BLaER1 treated with 17β-estradiol and CSF1 and Interleukin-3, amounts not matched to agents 10 nM and 100 nM (cell line): ENCODE measurements at regions not wholly inside any gene's neighbourhood (a gene's known extent, or its start where the extent isn't known, plus 50 kb on each side); places are given as distances from the start of the nearest gene placed in this dataset.

Experiments used
- H3K27ac ChIP-seq, 11 experiments: shearing (Covaris generic); formaldehyde crosslinking; 2 replicates each; pipeline ENCODE4 v1.8.1; 2022
- H3K27me3 ChIP-seq, 11 experiments: shearing (Covaris generic); formaldehyde crosslinking; 2 replicates each; pipeline ENCODE4 v1.8.1; 2022
- H3K36me3 ChIP-seq, 11 experiments: shearing (Covaris generic); formaldehyde crosslinking; 2 replicates each; pipeline ENCODE4 v1.8.1; 2022
- H3K4me1 ChIP-seq, 10 experiments: shearing (Covaris generic); formaldehyde crosslinking; 2 replicates each; pipeline ENCODE4 v1.8.1; 2022
- H3K4me2 ChIP-seq, 11 experiments: shearing (Covaris generic); formaldehyde crosslinking; 2 replicates each; pipeline ENCODE4 v1.8.1; 2022
- H3K4me3 ChIP-seq, 10 experiments: shearing (Covaris generic); formaldehyde crosslinking; 2 replicates each; pipeline ENCODE4 v1.8.1; 2022
- H3K9ac ChIP-seq, 11 experiments: shearing (Covaris generic); formaldehyde crosslinking; 2 replicates each; pipeline ENCODE4 v1.8.1; 2022
- H3K9me3 ChIP-seq, 11 experiments: shearing (Covaris generic); formaldehyde crosslinking; replicated peaks in 1 of 11; 2 replicates each; pipeline ENCODE4 v1.8.1; 2022
- H4K20me1 ChIP-seq, 11 experiments: shearing (Covaris generic); formaldehyde crosslinking; 2 replicates each; pipeline ENCODE4 v1.8.1; 2022
- Cebpa-rat ChIP-seq, 11 experiments: shearing (Covaris generic); IDR thresholded peaks; 2 replicates each; pipeline ENCODE4 v1.8.1; 2022

DNA sequence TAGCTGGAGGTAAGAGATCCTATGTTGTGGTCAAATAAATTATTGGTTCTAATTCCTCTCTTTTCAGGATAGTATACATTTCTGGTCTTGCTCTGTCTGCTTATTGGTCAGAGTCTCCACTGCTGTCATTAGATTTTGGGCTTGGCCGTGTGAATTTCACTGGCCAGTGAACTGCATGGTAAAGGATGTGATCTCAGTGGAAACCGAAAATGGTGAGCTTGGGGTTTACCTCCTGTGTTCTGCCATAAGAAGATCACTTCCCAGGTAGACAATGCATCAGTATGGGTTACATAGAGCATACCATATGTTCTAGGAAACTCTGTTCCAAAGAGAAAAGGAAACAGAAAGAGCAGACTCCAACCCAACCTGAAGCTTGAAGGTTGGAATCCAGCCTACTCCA is 1123.3 kb upstream of the B3GALT2 start:
- H3K27ac ChIP-seq, result no peak overlapping the region
- no peak overlapping the region for H3K4me3 ChIP-seq
- no peaks in the 10 kb centered on the region for H3K9me3 ChIP-seq
- H3K36me3 ChIP-seq, result no peaks in the 10 kb centered on the region
- no peaks in the 10 kb centered on the region for H3K4me1 ChIP-seq
- H3K9ac ChIP-seq, result no peak overlapping the region
- H3K27me3 ChIP-seq, result no peaks in the 10 kb centered on the region
- no peak for TF ChIP-seq Cebpa-rat (IDR thresholded peaks at IDR 0.05)
- no peak overlapping the region for H3K4me2 ChIP-seq
- H4K20me1 ChIP-seq, result no peaks in the 10 kb centered on the region

DNA sequence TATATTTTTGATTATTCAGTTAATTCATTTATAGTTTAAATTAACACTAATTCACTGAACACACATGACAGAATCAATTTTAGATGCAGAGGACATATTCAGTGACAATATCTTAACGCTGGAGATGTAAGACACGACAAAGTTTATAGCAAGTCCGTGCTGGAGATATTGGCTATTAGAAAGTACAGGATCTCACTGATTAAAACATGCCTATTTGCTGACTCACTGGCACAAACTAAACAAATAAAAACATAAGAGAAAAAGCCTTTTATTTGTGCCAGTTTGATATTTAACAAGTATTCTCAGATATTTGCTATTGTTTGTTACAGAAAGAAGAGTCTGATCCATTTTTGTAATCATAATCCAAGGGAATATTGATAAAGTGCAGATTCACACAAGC is 1122.9 kb upstream of the B3GALT2 start:
- Histone ChIP-seq H3K36me3 (no peaks in the 10 kb centered on the region), H3K4me1 (no peaks in the 10 kb centered on the region), H3K4me3 (no peak overlapping the region), H3K27me3 (no peaks in the 10 kb centered on the region), H4K20me1 (no peaks in the 10 kb centered on the region), H3K27ac (no peak overlapping the region), H3K4me2 (no peak overlapping the region), H3K9me3 (no peaks in the 10 kb centered on the region), H3K9ac (no peak overlapping the region)
- no peak for TF ChIP-seq Cebpa-rat (IDR thresholded peaks at IDR 0.05)

DNA sequence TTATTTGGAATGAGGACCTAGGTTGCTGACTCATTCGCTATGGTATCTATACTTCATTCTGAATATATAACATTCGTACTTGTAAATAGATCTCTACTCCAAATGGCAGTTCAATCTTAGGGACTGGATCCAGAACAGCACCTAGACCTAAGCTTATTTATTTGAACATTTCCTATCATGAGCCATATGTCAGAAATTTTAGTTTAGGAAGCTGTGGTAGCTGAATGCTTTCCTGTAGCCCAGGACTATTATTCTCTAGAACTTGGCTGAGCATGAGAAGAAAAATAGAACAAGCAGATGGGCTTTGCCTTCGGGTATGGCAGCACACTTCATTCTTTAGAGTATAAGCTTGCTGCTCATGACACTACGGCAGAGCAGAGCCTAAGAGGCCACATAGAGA is 1114.4 kb upstream of the B3GALT2 start:
- H4K20me1 ChIP-seq, result no peaks in the 10 kb centered on the region
- no peaks in the 10 kb centered on the region for H3K9me3 ChIP-seq
- H3K9ac ChIP-seq, result no peak overlapping the region
- H3K36me3 ChIP-seq, result no peaks in the 10 kb centered on the region
- H3K27ac ChIP-seq, result no peak overlapping the region
- H3K27me3 ChIP-seq, result no peaks in the 10 kb centered on the region
- H3K4me3 ChIP-seq, result no peak overlapping the region
- TF ChIP-seq Cebpa-rat (IDR thresholded peaks at IDR 0.05), result no peak
- H3K4me2 ChIP-seq, result no peak overlapping the region
- no peaks in the 10 kb centered on the region for H3K4me1 ChIP-seq

DNA sequence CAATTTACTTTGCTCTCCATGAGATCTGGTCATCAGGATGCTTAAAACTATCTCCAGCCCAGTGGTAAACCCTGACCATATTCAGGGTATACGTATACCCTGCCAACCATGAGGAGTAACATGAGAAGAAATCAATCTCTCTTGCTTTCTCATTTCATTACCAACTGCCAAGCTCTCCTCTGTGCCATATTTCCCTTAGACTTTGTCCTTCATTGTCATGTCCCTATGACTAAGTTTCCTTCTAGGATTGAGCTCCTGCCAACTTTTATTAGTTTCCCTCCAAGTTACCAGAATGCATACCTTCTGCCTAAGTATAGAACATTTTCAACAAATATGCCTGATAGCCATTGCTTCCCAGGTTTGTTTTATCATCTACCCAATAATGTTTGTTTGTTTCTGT is 1113.9 kb upstream of the B3GALT2 start:
- H3K9ac ChIP-seq, result no peak overlapping the region
- no peak overlapping the region for H3K4me2 ChIP-seq
- H3K4me1 ChIP-seq, result no peaks in the 10 kb centered on the region
- no peaks in the 10 kb centered on the region for H3K27me3 ChIP-seq
- H3K36me3 ChIP-seq, result no peaks in the 10 kb centered on the region
- no peak overlapping the region for H3K4me3 ChIP-seq
- TF ChIP-seq Cebpa-rat (IDR thresholded peaks at IDR 0.05), result no peak
- H3K9me3 ChIP-seq, result no peaks in the 10 kb centered on the region
- no peak overlapping the region for H3K27ac ChIP-seq
- H4K20me1 ChIP-seq, result no peaks in the 10 kb centered on the region

DNA sequence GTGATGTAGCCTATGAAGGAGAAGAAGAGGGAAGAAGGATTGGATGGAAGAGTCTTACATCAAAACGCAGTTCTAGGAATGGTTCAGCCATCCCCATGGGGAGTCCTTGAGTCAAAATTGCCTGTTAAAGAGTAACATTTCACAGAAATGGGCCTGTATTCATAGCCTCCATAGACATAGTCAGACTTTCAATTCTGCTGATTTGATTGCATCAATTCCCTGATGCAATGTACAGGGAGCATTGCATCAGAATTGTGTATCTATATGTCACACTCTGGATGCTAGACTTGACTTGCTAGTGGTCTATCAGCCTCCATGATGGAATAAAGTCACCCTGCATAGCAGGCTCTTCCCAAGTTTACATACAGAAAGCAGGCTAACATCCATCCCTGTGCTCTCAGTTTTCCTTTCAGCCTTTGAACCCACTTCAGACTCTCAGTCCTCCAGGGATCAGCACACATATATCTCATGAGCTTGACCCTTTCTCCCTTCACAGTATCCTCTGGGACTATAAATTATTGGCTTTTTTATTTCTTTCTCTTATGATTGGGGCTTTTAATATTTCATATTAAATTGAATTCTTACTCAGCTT is 1111.7 kb upstream of the B3GALT2 start:
- Histone ChIP-seq H3K9me3 (no peaks in the 10 kb centered on the region), H3K4me2 (no peak overlapping the region), H3K36me3 (no peaks in the 10 kb centered on the region), H3K27ac (no peak overlapping the region), H3K27me3 (no peaks in the 10 kb centered on the region), H3K4me3 (no peak overlapping the region), H3K4me1 (no peaks in the 10 kb centered on the region), H3K9ac (no peak overlapping the region), H4K20me1 (no peaks in the 10 kb centered on the region)
- 0 out of 22 replicates have a peak, but pooled peaks of 1 of the 11 experiments have one; percentile 7 for TF ChIP-seq Cebpa-rat (IDR thresholded peaks at IDR 0.05)

DNA sequence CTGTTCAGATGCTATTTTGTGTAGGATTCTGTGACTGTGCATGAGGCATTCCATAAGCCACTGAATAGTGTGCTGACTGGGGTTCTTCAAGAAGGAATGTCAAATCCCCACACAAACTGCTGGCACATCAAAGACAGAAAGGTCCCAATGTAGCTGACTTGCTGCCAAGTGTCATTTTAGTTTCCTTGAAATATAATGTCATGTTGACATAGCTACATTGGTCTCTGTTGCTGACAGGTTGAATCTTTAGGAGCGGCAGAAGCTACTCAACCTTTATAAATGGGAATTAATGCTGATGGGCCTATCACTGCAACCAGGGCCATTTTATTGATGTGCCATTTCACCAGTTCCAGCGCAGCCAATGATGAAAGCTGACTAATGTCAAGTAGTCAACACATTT is 1110.7 kb upstream of the B3GALT2 start:
- no peaks in the 10 kb centered on the region for H3K27me3 ChIP-seq
- H3K4me3 ChIP-seq, result no peak overlapping the region
- no peaks in the 10 kb centered on the region for H3K36me3 ChIP-seq
- H3K9me3 ChIP-seq, result no peaks in the 10 kb centered on the region
- H3K4me1 ChIP-seq, result no peaks in the 10 kb centered on the region
- no peak overlapping the region for H3K4me2 ChIP-seq
- no peak for TF ChIP-seq Cebpa-rat (IDR thresholded peaks at IDR 0.05)
- H3K27ac ChIP-seq, result no peak overlapping the region
- H4K20me1 ChIP-seq, result no peaks in the 10 kb centered on the region
- H3K9ac ChIP-seq, result no peak overlapping the region

DNA sequence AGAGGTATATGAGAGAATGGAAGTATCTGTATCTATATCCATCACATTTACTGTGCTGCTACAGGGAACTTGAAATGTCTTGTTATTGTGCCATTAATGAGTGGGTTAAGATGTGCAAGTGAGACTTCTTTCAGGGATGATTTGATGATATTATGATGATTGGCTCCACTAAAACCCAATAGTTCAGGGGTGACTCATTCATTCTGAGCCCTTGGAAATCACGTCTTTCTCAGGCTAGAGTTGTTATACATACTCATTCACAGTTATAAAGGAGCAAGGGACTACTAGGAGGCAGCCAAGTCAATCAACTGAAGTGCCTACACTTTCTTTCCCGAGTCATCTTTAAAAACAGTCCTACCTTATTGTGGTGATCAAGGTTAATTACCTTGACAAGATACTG is 1109.8 kb upstream of the B3GALT2 start:
- H3K4me1 ChIP-seq, result no peaks in the 10 kb centered on the region
- no peaks in the 10 kb centered on the region for H3K9me3 ChIP-seq
- H3K36me3 ChIP-seq, result no peaks in the 10 kb centered on the region
- no peak overlapping the region for H3K9ac ChIP-seq
- H4K20me1 ChIP-seq, result no peaks in the 10 kb centered on the region
- H3K4me3 ChIP-seq, result no peak overlapping the region
- no peak for TF ChIP-seq Cebpa-rat (IDR thresholded peaks at IDR 0.05)
- H3K4me2 ChIP-seq, result no peak overlapping the region
- H3K27me3 ChIP-seq, result no peaks in the 10 kb centered on the region
- no peak overlapping the region for H3K27ac ChIP-seq

DNA sequence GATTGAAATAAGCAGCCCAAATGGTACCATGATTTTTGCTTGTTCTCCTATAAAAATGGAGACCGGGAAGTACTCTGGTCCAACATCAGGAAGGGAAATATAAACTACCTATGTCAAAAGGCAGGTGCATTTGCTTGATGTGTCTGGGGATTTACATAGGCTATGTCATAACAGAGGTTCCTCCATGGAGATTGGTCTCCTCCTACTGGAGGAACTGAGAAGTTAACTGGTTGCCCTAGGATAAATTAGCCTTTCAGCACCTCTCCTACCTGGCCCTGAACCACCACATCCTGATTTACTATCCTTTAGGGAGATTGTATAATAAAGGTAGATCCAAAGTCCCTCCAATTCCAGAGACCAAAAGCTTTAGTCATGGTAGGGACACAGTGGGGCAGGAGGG is 1109.3 kb upstream of the B3GALT2 start:
- no peak for TF ChIP-seq Cebpa-rat (IDR thresholded peaks at IDR 0.05)
- Histone ChIP-seq H3K4me1 (no peaks in the 10 kb centered on the region), H3K9ac (no peak overlapping the region), H3K4me3 (no peak overlapping the region), H4K20me1 (no peaks in the 10 kb centered on the region), H3K27ac (no peak overlapping the region), H3K4me2 (no peak overlapping the region), H3K27me3 (no peaks in the 10 kb centered on the region), H3K9me3 (no peaks in the 10 kb centered on the region), H3K36me3 (no peaks in the 10 kb centered on the region)

DNA sequence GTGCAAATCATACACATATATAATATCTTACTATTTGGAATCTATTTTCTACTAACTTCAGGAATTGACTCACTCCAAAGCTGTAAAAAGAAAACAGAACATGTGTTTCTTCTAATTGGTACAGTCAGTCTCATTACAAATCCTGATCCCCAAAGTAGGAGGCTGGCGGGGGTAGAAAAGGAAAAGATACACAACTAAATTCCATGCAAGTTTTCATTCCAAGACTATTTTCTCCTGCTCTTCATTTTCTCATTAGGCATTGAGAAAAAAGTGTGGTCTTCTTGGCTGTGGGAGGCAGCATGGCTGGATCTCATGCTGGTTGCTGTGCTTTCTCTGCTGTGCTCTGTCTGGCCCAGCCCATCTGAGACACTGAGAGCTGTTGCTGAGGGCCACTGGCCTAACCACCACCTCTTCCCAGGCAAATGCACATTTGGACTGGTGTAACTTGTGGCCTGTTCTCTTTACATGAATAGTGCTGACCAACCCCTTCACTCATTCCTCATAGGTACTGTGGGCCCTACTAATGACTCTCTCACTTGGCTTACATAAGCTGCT is 1107.5 kb upstream of the B3GALT2 start:
- H3K27ac ChIP-seq, result no peak overlapping the region

DNA sequence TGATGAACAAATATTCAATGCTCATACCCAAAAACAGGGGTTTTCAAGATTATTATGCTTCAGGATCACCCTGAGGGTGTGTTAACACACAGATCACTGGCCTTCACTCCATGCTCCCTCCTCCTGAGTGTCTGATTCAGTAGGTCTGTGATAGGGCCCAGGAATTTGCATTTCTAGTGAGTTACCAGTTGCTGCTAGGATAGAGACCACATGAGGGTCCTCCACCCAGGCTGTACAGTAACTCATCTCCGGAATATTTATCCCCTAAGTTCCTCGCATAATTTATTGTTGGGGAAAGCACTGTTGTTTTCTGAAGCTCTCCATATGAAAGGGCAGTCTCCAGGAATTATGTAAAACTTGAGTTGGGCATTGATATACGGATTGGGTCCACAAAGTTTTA is 1106.6 kb upstream of the B3GALT2 start:
- Histone ChIP-seq H3K9ac (no peak overlapping the region), H3K4me2 (no peak overlapping the region), H3K4me3 (no peak overlapping the region), H3K36me3 (no peaks in the 10 kb centered on the region), H3K9me3 (no peaks in the 10 kb centered on the region), H3K27ac (no peak overlapping the region), H3K4me1 (peaks cover 0 to 9% (median 7%) of the 10 kb centered on the region in 10 experiments; a peak in 9 of 20 replicates), H3K27me3 (no peaks in the 10 kb centered on the region), H4K20me1 (no peaks in the 10 kb centered on the region)
- TF ChIP-seq Cebpa-rat (IDR thresholded peaks at IDR 0.05), result no peak

More for the DNA sequence above, 1107.5 kb upstream of the B3GALT2 start:
- no peak overlapping the region for H3K4me3 ChIP-seq
- no peaks in the 10 kb centered on the region for H4K20me1 ChIP-seq
- no peaks in the 10 kb centered on the region for H3K9me3 ChIP-seq
- peaks cover 0 to 9% (median 7%) of the 10 kb centered on the region in 10 experiments; a peak in 9 of 20 replicates for H3K4me1 ChIP-seq
- no peaks in the 10 kb centered on the region for H3K27me3 ChIP-seq
- no peak overlapping the region for H3K4me2 ChIP-seq
- TF ChIP-seq Cebpa-rat (IDR thresholded peaks at IDR 0.05), result no peak
- H3K9ac ChIP-seq, result no peak overlapping the region
- H3K36me3 ChIP-seq, result no peaks in the 10 kb centered on the region
